Parathyroid adenoma (tissue), 2 donors: ENCODE measurements at regions not wholly inside any gene's neighbourhood (a gene's known extent, or its start where the extent isn't known, plus 50 kb on each side); places are given as distances from the start of the nearest gene placed in this dataset.

Experiments
- H2AFZ ChIP-seq: fragments of 300-600 bp; sonication (generic); one replicate; pipeline ENCODE4 v1.7.0; 2017; ENCODE audit warnings: antibody characterized with exemption, mild to moderate bottlenecking
- H3K27ac ChIP-seq: fragments of 300-600 bp; sonication (generic); one replicate; pipeline ENCODE4 v1.7.0; 2017
- H3K27me3 ChIP-seq: fragments of 300-600 bp; sonication (generic); one replicate; pipeline ENCODE4 v1.7.0; 2017; ENCODE audit warnings: low read length; ENCODE audit not compliant: control insufficient read depth, insufficient read depth
- H3K36me3 ChIP-seq: fragments of 300-600 bp; sonication (generic); one replicate; pipeline ENCODE4 v1.7.0; 2017; ENCODE audit warnings: low read length; ENCODE audit not compliant: control insufficient read depth, insufficient read depth
- H3K4me1 ChIP-seq: fragments of 300-600 bp; sonication (generic); one replicate; pipeline ENCODE4 v1.7.0; 2017; ENCODE audit warnings: control low read depth
- H3K4me2 ChIP-seq: fragments of 300-600 bp; sonication (generic); one replicate; pipeline ENCODE4 v1.7.0; 2017; ENCODE audit warnings: low read length
- H3K4me3 ChIP-seq: fragments of 300-600 bp; sonication (generic); one replicate; pipeline ENCODE4 v1.7.0; 2017; ENCODE audit warnings: low read depth, low read length
- H3K79me2 ChIP-seq: fragments of 300-600 bp; sonication (generic); one replicate; pipeline ENCODE4 v1.7.0; 2017; ENCODE audit warnings: control low read depth
- H3K9ac ChIP-seq: fragments of 300-600 bp; sonication (generic); one replicate; pipeline ENCODE4 v1.7.0; 2017; ENCODE audit warnings: mild to moderate bottlenecking
- H3K9me3 ChIP-seq: fragments of 300-600 bp; sonication (generic); one replicate; pipeline ENCODE4 v1.7.0; 2017; ENCODE audit warnings: low read length; ENCODE audit not compliant: control insufficient read depth
- CTCF ChIP-seq: fragments of 300-600 bp; sonication (generic); IDR thresholded peaks from one replicate; pipeline ENCODE4 v1.7.0; 2017; ENCODE audit warnings: antibody characterized with exemption, mild to moderate bottlenecking
- donor health status: primary hyperparathyroidism.

DNA sequence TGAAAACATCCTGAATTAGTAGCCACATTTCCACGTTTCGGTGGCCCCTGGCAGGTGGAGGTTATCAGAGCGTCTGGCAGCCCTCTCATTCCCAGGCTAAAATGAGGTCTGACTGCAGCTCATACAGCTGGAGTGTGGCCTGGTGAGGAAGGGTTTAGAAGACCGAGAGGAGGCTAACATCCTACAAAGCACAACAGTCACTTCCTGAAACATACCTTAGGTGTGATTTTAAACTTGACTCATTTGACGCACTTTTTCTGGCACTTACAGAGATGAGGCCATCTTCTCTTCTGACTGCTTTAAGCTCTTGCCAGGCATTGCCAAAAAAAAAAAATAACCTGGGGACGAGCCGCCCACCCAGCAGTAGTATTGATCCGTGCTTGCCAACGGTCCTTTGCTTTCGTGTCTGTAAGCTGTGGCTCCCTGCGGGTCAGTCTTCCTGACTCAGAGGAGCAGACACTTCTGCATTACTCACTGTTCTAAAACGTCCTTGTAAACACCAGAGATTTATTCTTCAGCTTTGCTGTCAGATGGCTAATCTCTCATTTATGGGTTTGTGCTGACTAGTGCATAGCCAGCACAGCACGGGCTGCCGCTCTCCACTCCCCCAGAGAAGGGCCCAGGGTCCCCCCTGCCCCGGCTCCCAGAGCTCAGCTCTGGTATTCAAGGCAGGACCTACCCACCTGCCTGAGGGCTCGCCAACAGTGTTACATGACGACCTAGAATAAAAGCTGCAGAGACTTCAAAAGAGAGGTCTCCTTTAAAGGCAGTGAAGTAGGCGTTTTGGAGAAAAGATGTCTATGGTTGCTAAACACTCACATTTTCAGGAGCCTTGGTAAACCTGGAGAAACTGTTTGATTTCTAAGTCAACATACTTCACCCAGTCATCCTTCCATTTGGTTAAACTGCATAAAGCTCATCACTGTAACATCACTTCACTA lies 78.5 kb upstream of the FRMD1 start:
- Histone ChIP-seq H3K27me3 (no peaks in the 10 kb centered on the region), H3K36me3 (no peaks in the 10 kb centered on the region)

GRCh38 chr6:168156742-168157265 lies 77.8 kb upstream of the FRMD1 start:
- no peak overlapping the region for H3K4me2 ChIP-seq
- H3K9me3 ChIP-seq: no peaks in the 10 kb centered on the region
- no peak overlapping the region for H3K9ac ChIP-seq
- H3K4me3 ChIP-seq: no peak overlapping the region
- TF ChIP-seq CTCF: no peak
- no peak overlapping the region for H2AFZ ChIP-seq
- no peaks in the 10 kb centered on the region for H3K27me3 ChIP-seq
- H3K27ac ChIP-seq: no peak overlapping the region
- H3K4me1 ChIP-seq: peaks cover 7% of the 10 kb centered on the region
- no peaks in the 10 kb centered on the region for H3K36me3 ChIP-seq
- no peaks in the 10 kb centered on the region for H3K79me2 ChIP-seq

More for the DNA sequence above, 78.5 kb upstream of the FRMD1 start:
- TF ChIP-seq CTCF: no peak
- Histone ChIP-seq H3K9me3 (no peaks in the 10 kb centered on the region), H3K4me2 (no peak overlapping the region), H3K4me3 (no peak overlapping the region), H3K79me2 (no peaks in the 10 kb centered on the region), H3K27ac (no peak overlapping the region), H3K4me1 (peaks cover 7% of the 10 kb centered on the region), H3K9ac (no peak overlapping the region), H2AFZ (no peak overlapping the region)

GRCh38 chr6:168155821-168156741 lies 77.1 kb upstream of the FRMD1 start:
- no peak overlapping the region for H3K4me3 ChIP-seq
- H3K9ac ChIP-seq: no peak overlapping the region
- no peak overlapping the region for H3K27ac ChIP-seq
- H3K9me3 ChIP-seq: no peaks in the 10 kb centered on the region
- no peaks in the 10 kb centered on the region for H3K79me2 ChIP-seq
- no peak overlapping the region for H3K4me2 ChIP-seq
- no peaks in the 10 kb centered on the region for H3K36me3 ChIP-seq
- no peak overlapping the region for H2AFZ ChIP-seq
- peaks cover 7% of the 10 kb centered on the region for H3K4me1 ChIP-seq
- H3K27me3 ChIP-seq: no peaks in the 10 kb centered on the region
- TF ChIP-seq CTCF: no peak

GRCh38 chr6:168155193-168155592 lies 76.2 kb upstream of the FRMD1 start:
- Histone ChIP-seq H3K9me3 (no peaks in the 10 kb centered on the region), H3K27ac (no peak overlapping the region), H3K4me1 (peaks cover 7% of the 10 kb centered on the region), H3K4me2 (no peak overlapping the region), H3K4me3 (no peak overlapping the region), H3K79me2 (no peaks in the 10 kb centered on the region), H3K9ac (no peak overlapping the region), H2AFZ (no peak overlapping the region), H3K36me3 (no peaks in the 10 kb centered on the region), H3K27me3 (no peaks in the 10 kb centered on the region)
- no peak for TF ChIP-seq CTCF
